ENCODE measurements at regions not wholly inside any gene's neighbourhood (a gene's known extent, or its start where the extent isn't known, plus 50 kb on each side); places are given as distances from the start of the nearest gene placed in this dataset.

DNA sequence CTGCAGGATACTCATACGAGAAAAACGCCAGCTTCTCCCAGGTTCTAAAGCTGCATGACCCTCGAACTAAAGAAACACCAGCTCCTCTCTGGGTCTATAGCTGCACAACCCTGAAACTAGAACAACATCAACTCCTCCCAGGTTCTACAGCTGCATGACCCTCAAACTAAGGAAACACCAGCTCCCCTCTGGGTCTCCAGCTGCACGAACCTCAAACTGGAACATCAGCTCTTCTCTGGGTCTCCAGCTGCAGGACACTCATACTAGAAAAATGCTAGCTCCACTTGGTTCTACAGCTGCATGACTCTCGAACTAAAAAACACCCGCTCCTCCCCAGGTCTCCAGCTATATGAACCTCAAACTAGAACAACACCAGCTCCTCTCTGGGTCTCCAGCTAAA is 811.1 kb downstream of the CDH9 start:
- DNase-seq: no peak
- Histone ChIP-seq H3K36me3 (replicated peaks) (no peaks in the 10 kb centered on the region), H3K27ac (no peak overlapping the region), H3K27me3 (replicated peaks) (no peaks in the 10 kb centered on the region), H3K4me3 (ENCODE audit: low read depth, low read length) (no peak overlapping the region)
- TF ChIP-seq, protein P1, sequence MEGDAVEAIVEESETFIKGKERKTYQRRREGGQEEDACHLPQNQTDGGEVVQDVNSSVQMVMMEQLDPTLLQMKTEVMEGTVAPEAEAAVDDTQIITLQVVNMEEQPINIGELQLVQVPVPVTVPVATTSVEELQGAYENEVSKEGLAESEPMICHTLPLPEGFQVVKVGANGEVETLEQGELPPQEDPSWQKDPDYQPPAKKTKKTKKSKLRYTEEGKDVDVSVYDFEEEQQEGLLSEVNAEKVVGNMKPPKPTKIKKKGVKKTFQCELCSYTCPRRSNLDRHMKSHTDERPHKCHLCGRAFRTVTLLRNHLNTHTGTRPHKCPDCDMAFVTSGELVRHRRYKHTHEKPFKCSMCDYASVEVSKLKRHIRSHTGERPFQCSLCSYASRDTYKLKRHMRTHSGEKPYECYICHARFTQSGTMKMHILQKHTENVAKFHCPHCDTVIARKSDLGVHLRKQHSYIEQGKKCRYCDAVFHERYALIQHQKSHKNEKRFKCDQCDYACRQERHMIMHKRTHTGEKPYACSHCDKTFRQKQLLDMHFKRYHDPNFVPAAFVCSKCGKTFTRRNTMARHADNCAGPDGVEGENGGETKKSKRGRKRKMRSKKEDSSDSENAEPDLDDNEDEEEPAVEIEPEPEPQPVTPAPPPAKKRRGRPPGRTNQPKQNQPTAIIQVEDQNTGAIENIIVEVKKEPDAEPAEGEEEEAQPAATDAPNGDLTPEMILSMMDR (IDR thresholded peaks at IDR 0.05; ENCODE audit: low read depth, low read length, missing control alignments): no peak
- in situ Hi-C loops (cut with HindIII; ENCODE audit: low pct_ligation_motif_present, low sequenced_read_pairs): no loop called here

DNA sequence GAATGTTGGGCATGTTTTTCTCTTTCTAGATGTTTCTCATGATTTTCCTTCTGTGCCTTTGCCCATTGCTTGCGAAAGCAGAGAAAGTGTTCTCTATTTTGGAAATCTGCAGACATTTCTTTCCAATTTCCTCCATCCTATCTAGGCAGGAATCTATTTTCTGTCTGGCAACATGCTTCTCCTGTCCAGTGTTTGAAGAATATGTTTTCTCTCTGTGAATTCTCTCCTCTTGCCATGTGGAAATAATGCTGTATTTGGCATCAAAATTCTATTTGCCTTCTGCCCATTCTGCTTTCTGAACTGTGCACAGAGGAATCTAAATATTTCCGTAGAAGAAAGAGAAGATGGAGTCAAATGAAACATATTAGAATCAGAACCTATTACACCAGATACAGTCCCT is 833.3 kb downstream of the CDH9 start:
- H3K27ac ChIP-seq: no peak overlapping the region
- no peaks in the 10 kb centered on the region for H3K36me3 ChIP-seq (replicated peaks)
- in situ Hi-C loops (cut with HindIII; ENCODE audit: low pct_ligation_motif_present, low sequenced_read_pairs): no loop called here
- TF ChIP-seq, protein P1 (IDR thresholded peaks at IDR 0.05; ENCODE audit: low read depth, low read length, missing control alignments): no peak
- no peak overlapping the region for H3K4me3 ChIP-seq (ENCODE audit: low read depth, low read length)
- no peak for DNase-seq
- H3K27me3 ChIP-seq (replicated peaks): no peaks in the 10 kb centered on the region

- Histone ChIP-seq H3K36me3 (replicated peaks) (no peaks in the 10 kb centered on the region), H3K4me3 (ENCODE audit: low read depth, low read length) (no peak overlapping the region), H3K27me3 (replicated peaks) (no peaks in the 10 kb centered on the region), H3K27ac (no peak overlapping the region)
- no peak for DNase-seq
- TF ChIP-seq, protein P1 (IDR thresholded peaks at IDR 0.05; ENCODE audit: low read depth, low read length, missing control alignments): no peak
- in situ Hi-C loops (cut with HindIII; ENCODE audit: low pct_ligation_motif_present, low sequenced_read_pairs): no loop called here
Measured at GRCh38 chr5:26193626-26194025, 844.8 kb downstream of the CDH9 start.

- no peak overlapping the region for H3K27ac ChIP-seq
- H3K27me3 ChIP-seq (replicated peaks): no peaks in the 10 kb centered on the region
- TF ChIP-seq, protein P1 (IDR thresholded peaks at IDR 0.05; ENCODE audit: low read depth, low read length, missing control alignments): no peak
- in situ Hi-C loops (cut with HindIII; ENCODE audit: low pct_ligation_motif_present, low sequenced_read_pairs): no loop called here
- H3K36me3 ChIP-seq (replicated peaks): no peaks in the 10 kb centered on the region
- no peak for DNase-seq
- no peak overlapping the region for H3K4me3 ChIP-seq (ENCODE audit: low read depth, low read length)
Measured at GRCh38 chr5:26192486-26192885, 845.9 kb downstream of the CDH9 start.

GRCh38 chr5:26181582-26181981 is 856.8 kb downstream of the CDH9 start:
- TF ChIP-seq, protein P1 (IDR thresholded peaks at IDR 0.05; ENCODE audit: low read depth, low read length, missing control alignments): no peak
- in situ Hi-C loops (cut with HindIII; ENCODE audit: low pct_ligation_motif_present, low sequenced_read_pairs): no loop called here
- H3K27ac ChIP-seq: no peak overlapping the region

DNA sequence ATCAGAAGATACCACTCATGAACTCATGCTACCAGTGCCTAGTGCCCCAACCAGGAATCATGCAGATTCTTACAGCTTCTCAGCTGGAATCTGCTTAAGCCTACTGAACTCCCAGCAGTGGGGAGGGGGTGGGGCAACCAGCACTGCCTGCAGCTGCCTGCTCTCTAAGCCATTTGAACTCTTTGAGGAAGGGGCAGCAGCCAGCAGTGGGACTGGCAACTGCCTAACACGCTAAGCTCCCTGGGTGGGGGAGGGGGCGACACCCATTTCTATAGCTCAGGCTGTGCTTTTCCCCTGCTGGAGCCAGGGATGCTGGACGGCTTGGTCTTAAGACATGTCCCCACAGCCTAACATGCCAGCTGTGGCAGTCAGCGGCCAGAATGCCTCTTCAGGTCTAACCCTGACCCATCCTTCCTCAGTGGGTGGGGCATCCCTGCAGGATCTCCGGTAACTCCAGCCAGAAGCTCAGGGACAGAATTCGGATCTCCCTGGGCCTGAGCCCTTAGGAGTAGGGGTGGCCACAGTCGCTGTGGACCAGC is 889.7 kb downstream of the CDH9 start:
- DNase-seq: no peak
- Histone ChIP-seq H3K27ac (no peak overlapping the region), H3K36me3 (replicated peaks) (no peaks in the 10 kb centered on the region), H3K4me3 (ENCODE audit: low read depth, low read length) (no peak overlapping the region), H3K27me3 (replicated peaks) (no peaks in the 10 kb centered on the region)
- TF ChIP-seq, protein P1 (IDR thresholded peaks at IDR 0.05; ENCODE audit: low read depth, low read length, missing control alignments): no peak
- in situ Hi-C loops (cut with HindIII; ENCODE audit: low pct_ligation_motif_present, low sequenced_read_pairs): no loop called here

More at GRCh38 chr5:26181582-26181981, 856.8 kb downstream of the CDH9 start:
- Histone ChIP-seq H3K27me3 (replicated peaks) (no peaks in the 10 kb centered on the region), H3K36me3 (replicated peaks) (no peaks in the 10 kb centered on the region), H3K4me3 (ENCODE audit: low read depth, low read length) (no peak overlapping the region)
- DNase-seq: no peak

All from brain microvascular endothelial cell (primary cell).